Endothelial cell of umbilical vein (primary cell): ENCODE measurements at regions not wholly inside any gene's neighbourhood (a gene's known extent, or its start where the extent isn't known, plus 50 kb on each side); places are given as distances from the start of the nearest gene placed in this dataset.

ENCODE experiments used
- BruUV-seq: library from RNA; stranded (reverse); fragments of 400-500 nt; replicated peaks from 2 replicates; lab custom pipeline; 2021; lab: Mats Ljungman, UMichigan
- CTCF ChIA-PET: fragments of 300-600, 350-600 bp; sonication (Branson Sonifier 250); formaldehyde crosslinking; loops from one replicate; lab custom pipeline; 2021; ENCODE audit warnings: antibody characterized with exemption, inconsistent platforms; lab: Charles Lee
- POLR2A ChIA-PET: fragments of 300-600, 350-600 bp; sonication (Branson Sonifier 250); formaldehyde crosslinking; loops from one replicate; lab custom pipeline; 2021; ENCODE audit warnings: antibody characterized with exemption, inconsistent platforms; lab: Charles Lee
- DNase-seq: peaks from one replicate; pipeline ENCODE4 v3.0.0-alpha.2; 2011; ENCODE audit warnings: low read depth, low spot score
- FAIRE-seq: peaks from 2 replicates; lab custom pipeline; 2011; peaks lifted over from hg19 to GRCh38; lab: Jason Lieb, UNC
- H2AFZ ChIP-seq: 2 replicates; pipeline ENCODE4 v1.6.0; 2012; ENCODE audit warnings: low read depth, low read length, control low read depth, inconsistent platforms
- H3K27ac ChIP-seq: 2 replicates; pipeline ENCODE4 v1.5.1; 2011; ENCODE audit warnings: low read depth, mild to moderate bottlenecking, control low read depth, low read length, moderate library complexity; ENCODE audit not compliant: insufficient read depth
- H3K27me3 ChIP-seq, 2 experiments: 2 replicates each; pipeline versions ENCODE4 v1.6.0 to v1.6.1; 2011; ENCODE audit warnings: low read length in 2 of 2, mixed read lengths in 1 of 2; ENCODE audit not compliant: control insufficient read depth in 2 of 2, insufficient read depth in 2 of 2
- H3K36me3 ChIP-seq, 2 experiments: 2 replicates in 1 of 2; 3 replicates in 1 of 2; pipeline ENCODE4 v1.5.1; 2011; ENCODE audit warnings: low read length in 2 of 2, mild to moderate bottlenecking in 1 of 2, moderate library complexity in 1 of 2; ENCODE audit not compliant: control insufficient read depth in 2 of 2, insufficient read depth in 2 of 2; ENCODE audit errors: extremely low read depth in 1 of 2
- H3K4me1 ChIP-seq: 3 replicates; pipeline ENCODE4 v1.5.1; 2011; ENCODE audit warnings: mild to moderate bottlenecking, low read length; ENCODE audit not compliant: control insufficient read depth, insufficient read depth; ENCODE audit errors: extremely low read depth
- H3K4me2 ChIP-seq: 2 replicates; pipeline ENCODE4 v1.6.1; 2011; ENCODE audit warnings: low read length, control low read depth, mixed read lengths; ENCODE audit not compliant: insufficient read depth
- H3K4me3 ChIP-seq, 3 experiments: fragments of 200-600 bp in 1 of 3; sonication (generic), shearing (Covaris generic) in 1 of 3; replicated peaks in 1 of 3; 2 replicates each; pipeline ENCODE4 v1.5.1; 2011 to 2016; ENCODE audit warnings: control low read depth in 3 of 3, low read length in 3 of 3, mild to moderate bottlenecking in 2 of 3, inconsistent platforms in 1 of 3, low read depth in 1 of 3, moderate library complexity in 1 of 3; ENCODE audit not compliant: insufficient read depth in 1 of 3
- H3K79me2 ChIP-seq: 2 replicates; pipeline ENCODE4 v1.6.0; 2012; ENCODE audit warnings: low read length, inconsistent platforms; ENCODE audit not compliant: control insufficient read depth, insufficient read depth
- H3K9ac ChIP-seq: replicated peaks from 2 replicates; pipeline ENCODE3; 2011; ENCODE audit warnings: low read length, control low read depth; ENCODE audit not compliant: insufficient read depth; ENCODE audit errors: extremely low read depth
- H3K9me1 ChIP-seq: replicated peaks from 3 replicates; pipeline ENCODE4 v1.6.0; 2011; ENCODE audit warnings: mild to moderate bottlenecking, low read length; ENCODE audit not compliant: control insufficient read depth, insufficient read depth; ENCODE audit errors: extremely low read depth
- H3K9me3 ChIP-seq: replicated peaks from 2 replicates; pipeline ENCODE4 v1.5.1; 2012; ENCODE audit warnings: low read length, inconsistent platforms; ENCODE audit not compliant: control insufficient read depth, insufficient read depth
- H4K20me1 ChIP-seq: replicated peaks from 2 replicates; pipeline ENCODE3; 2011; ENCODE audit warnings: mild to moderate bottlenecking, low read length; ENCODE audit not compliant: control insufficient read depth, insufficient read depth; ENCODE audit errors: extremely low read depth
- EZH2 ChIP-seq: IDR thresholded peaks from 2 replicates; pipeline ENCODE4 v1.6.1; 2012; ENCODE audit warnings: borderline replicate concordance, low read depth, mild to moderate bottlenecking, moderate library complexity, low read length, inconsistent platforms; ENCODE audit not compliant: severe bottlenecking
- GATA2 ChIP-seq: IDR thresholded peaks from 2 replicates; pipeline ENCODE4 v1.7.0; 2011; ENCODE audit warnings: low read depth, mild to moderate bottlenecking, moderate library complexity, mixed read lengths, low read length; ENCODE audit not compliant: insufficient read length, insufficient read depth
- POLR2AphosphoS5 ChIP-seq: IDR thresholded peaks from 2 replicates; pipeline ENCODE4 v1.6.1; 2012; ENCODE audit warnings: low read depth, mild to moderate bottlenecking, control low read depth, low read length, moderate library complexity; ENCODE audit not compliant: insufficient read depth
- dilution Hi-C: fragments of 300-500 bp; cut with MboI; formaldehyde crosslinking; loops from one replicate; pipeline ENCODE4 v1.15.0; 2019; ENCODE audit warnings: low sequenced_read_pairs; ENCODE audit not compliant: extremely low pct_ligation_motif_present
- intact Hi-C: fragments of 100-400 bp; cut with micrococcal nuclease; formaldehyde crosslinking; loops from one replicate; pipeline ENCODE4 v1.10.0; 2022

- H3K9me1 ChIP-seq, result no peaks in the 10 kb centered on the region
- no peak overlapping the region for H2AFZ ChIP-seq
- intact Hi-C loops, result no loop called here
- H3K27ac ChIP-seq, result no peak overlapping the region
- H3K27me3 ChIP-seq, result no peaks in the 10 kb centered on the region
- no peaks in the 10 kb centered on the region for H3K79me2 ChIP-seq
- ChIA-PET CTCF (interaction anchor here (1.1 kb wide), 1 partner anchor 187 kb away, joined by 3 read pairs; no protein-coding TSS in a partner anchor), POLR2A (no interaction called here)
- dilution Hi-C loops, result no loop called here
- H3K4me3 ChIP-seq, result no peak overlapping the region
- no peaks in the 10 kb centered on the region for H3K36me3 ChIP-seq
- no peak overlapping the region for H3K4me2 ChIP-seq
- H3K4me1 ChIP-seq, result no peaks in the 10 kb centered on the region
- DNase-seq (no peak), FAIRE-seq (no peak)
- no peak overlapping the region for H3K9ac ChIP-seq
- no peaks in the 10 kb centered on the region for H4K20me1 ChIP-seq
- TF ChIP-seq POLR2AphosphoS5, result no peak
- no peaks in the 10 kb centered on the region for H3K9me3 ChIP-seq
- BruUV-seq, result no TSS peak
These were observed 273.8 kb upstream of the RPS23 start for GRCh38 chr5:82551840-82552385.

- Histone ChIP-seq H3K4me1 (no peaks in the 10 kb centered on the region), H3K9ac (no peak overlapping the region), H2AFZ (no peak overlapping the region), H3K27me3 (no peaks in the 10 kb centered on the region), H3K9me1 (no peaks in the 10 kb centered on the region), H3K79me2 (no peaks in the 10 kb centered on the region), H4K20me1 (no peaks in the 10 kb centered on the region), H3K4me2 (no peak overlapping the region), H3K36me3 (no peaks in the 10 kb centered on the region), H3K27ac (no peak overlapping the region), H3K9me3 (no peaks in the 10 kb centered on the region), H3K4me3 (no peak overlapping the region)
- POLR2A ChIA-PET, result no interaction called here
- TF ChIP-seq EZH2, result no peak
- no peak for TF ChIP-seq GATA2
- no peak for TF ChIP-seq POLR2AphosphoS5
- no TSS peak for BruUV-seq
- CTCF ChIA-PET, result interaction anchor here (1.1 kb wide), 1 partner anchor 187 kb away, joined by 3 read pairs; no protein-coding TSS in a partner anchor
- intact Hi-C loops, result no loop called here
- dilution Hi-C loops, result no loop called here
- FAIRE-seq (no peak), DNase-seq (no peak)
These were observed 273.0 kb upstream of the RPS23 start for GRCh38 chr5:82551192-82551591.
